ENCODE measurements at regions not wholly inside any gene's neighbourhood (a gene's known extent, or its start where the extent isn't known, plus 50 kb on each side); places are given as distances from the start of the nearest gene placed in this dataset.

DNA sequence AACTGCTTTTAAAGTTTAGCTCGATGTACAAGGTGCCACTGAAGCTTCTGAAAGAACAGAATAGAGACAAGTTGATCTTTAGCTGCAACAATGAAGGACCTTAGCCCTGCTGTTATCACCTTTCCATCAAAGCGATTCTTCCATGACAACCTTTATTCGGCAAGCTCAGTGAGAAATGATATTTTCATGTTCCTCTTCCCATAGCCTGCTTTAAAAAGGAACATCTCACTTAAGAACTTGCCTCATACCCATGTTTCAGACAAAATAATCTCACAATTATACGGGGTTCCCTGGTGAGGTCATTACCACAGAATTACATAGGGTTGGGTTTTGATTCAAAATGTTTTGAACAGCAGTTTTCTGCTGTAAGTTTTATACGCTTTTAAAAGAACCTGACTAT, 264.2 kb downstream of the THBS2 start:
- Histone ChIP-seq H3K36me3 (ENCODE audit: control insufficient read depth, insufficient read depth, low read length) (no peaks in the 10 kb centered on the region), H3K4me3 (ENCODE audit: extremely low read depth, insufficient read depth, low read length, poor library complexity, severe bottlenecking) (no peak overlapping the region), H3K9me3 (ENCODE audit: control insufficient read depth, low read length) (no peaks in the 10 kb centered on the region), H3K4me1 (ENCODE audit: control insufficient read depth, insufficient read depth, low read length, poor library complexity, severe bottlenecking) (no peaks in the 10 kb centered on the region), H3K27ac (ENCODE audit: low read depth, low read length, severe bottlenecking) (no peak overlapping the region)
- 68 to 70% methylated on average over 3 to 4 of the region's 5 CpGs for WGBS, 2 experiments (ENCODE audit: insufficient coverage in 2 of 2)

DNA sequence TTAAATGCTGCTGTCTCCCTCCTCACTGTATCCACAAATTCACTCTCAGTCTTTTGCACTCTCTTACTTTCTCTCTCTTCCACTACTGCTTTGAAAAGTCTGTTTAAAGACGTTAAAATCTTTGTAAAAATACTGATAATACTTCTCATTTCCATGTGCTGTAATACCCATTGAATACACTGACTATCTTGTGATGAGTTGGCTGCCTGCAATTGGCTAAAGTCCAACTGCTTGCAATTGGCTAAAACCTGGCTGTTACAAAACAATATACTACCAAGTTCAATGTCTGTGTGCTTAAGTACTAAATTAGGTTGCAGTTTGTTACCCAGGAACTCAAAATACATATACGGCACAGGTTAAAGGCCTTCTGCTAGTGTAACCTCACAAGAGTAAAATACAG, 264.8 kb downstream of the THBS2 start:
- WGBS, 2 experiments (ENCODE audit: insufficient coverage in 2 of 2): 90% methylated on average over 1 of the region's 2 CpGs; no CpG with 5 or more reads in 1 of the 2 experiments
- no peak overlapping the region for H3K27ac ChIP-seq (ENCODE audit: low read depth, low read length, severe bottlenecking)

DNA sequence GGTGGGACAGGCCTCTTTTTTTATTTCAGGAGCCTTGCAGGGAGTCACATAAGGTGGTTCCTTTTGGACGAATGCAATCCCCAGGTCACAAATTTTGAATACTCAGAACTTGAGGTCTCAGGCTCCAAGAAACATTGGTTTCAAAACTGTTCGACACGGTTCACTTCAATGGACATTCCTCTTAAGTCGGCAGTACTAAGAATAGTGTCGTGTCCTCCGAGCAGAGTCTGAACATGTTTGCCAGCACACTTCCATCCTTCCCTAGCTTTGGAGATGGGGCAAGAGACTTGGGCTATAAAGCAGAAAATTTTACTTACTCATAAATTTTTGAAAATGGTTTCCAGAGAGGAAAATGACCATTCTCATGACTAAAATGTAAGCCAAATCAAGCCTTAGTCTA, 265.4 kb downstream of the THBS2 start:
- no peaks in the 10 kb centered on the region for H3K9me3 ChIP-seq (ENCODE audit: control insufficient read depth, low read length)
- WGBS, 2 experiments (ENCODE audit: insufficient coverage in 2 of 2): 87 to 91% methylated on average over 6 of the region's 6 CpGs
- H3K36me3 ChIP-seq (ENCODE audit: control insufficient read depth, insufficient read depth, low read length): no peaks in the 10 kb centered on the region
- no peaks in the 10 kb centered on the region for H3K4me1 ChIP-seq (ENCODE audit: control insufficient read depth, insufficient read depth, low read length, poor library complexity, severe bottlenecking)
- no peak overlapping the region for H3K27ac ChIP-seq (ENCODE audit: low read depth, low read length, severe bottlenecking)
- no peak overlapping the region for H3K4me3 ChIP-seq (ENCODE audit: extremely low read depth, insufficient read depth, low read length, poor library complexity, severe bottlenecking)

More for the DNA sequence above, 264.8 kb downstream of the THBS2 start:
- Histone ChIP-seq H3K36me3 (ENCODE audit: control insufficient read depth, insufficient read depth, low read length) (no peaks in the 10 kb centered on the region), H3K9me3 (ENCODE audit: control insufficient read depth, low read length) (no peaks in the 10 kb centered on the region), H3K4me3 (ENCODE audit: extremely low read depth, insufficient read depth, low read length, poor library complexity, severe bottlenecking) (no peak overlapping the region), H3K4me1 (ENCODE audit: control insufficient read depth, insufficient read depth, low read length, poor library complexity, severe bottlenecking) (no peaks in the 10 kb centered on the region)

DNA sequence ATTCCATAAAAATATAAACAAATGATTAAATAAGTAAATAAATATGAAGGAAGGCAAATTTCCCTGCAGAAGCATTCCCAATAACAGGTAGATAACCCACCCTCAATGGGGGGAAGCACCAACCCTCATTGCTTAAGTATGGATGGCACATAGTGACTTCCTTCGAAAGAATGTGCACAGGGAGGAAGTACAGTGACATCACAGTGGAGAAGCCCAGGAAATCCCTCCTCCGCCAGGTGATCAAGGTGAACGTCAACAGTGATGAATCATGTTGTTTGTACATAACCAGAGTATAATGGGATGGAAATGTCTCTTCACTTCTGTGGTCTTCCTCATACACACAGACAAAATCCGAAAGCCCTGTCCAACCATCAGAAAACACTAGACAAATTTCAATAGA, 267.9 kb downstream of the THBS2 start:
- H3K4me1 ChIP-seq (ENCODE audit: control insufficient read depth, insufficient read depth, low read length, poor library complexity, severe bottlenecking): no peaks in the 10 kb centered on the region
- peaks cover 6% of the 10 kb centered on the region for H3K9me3 ChIP-seq (ENCODE audit: control insufficient read depth, low read length)
- no peak overlapping the region for H3K4me3 ChIP-seq (ENCODE audit: extremely low read depth, insufficient read depth, low read length, poor library complexity, severe bottlenecking)
- no peak overlapping the region for H3K27ac ChIP-seq (ENCODE audit: low read depth, low read length, severe bottlenecking)
- H3K36me3 ChIP-seq (ENCODE audit: control insufficient read depth, insufficient read depth, low read length): no peaks in the 10 kb centered on the region
- 95 to 100% methylated on average over 1 to 2 of the region's 4 CpGs for WGBS, 2 experiments (ENCODE audit: insufficient coverage in 2 of 2)

DNA sequence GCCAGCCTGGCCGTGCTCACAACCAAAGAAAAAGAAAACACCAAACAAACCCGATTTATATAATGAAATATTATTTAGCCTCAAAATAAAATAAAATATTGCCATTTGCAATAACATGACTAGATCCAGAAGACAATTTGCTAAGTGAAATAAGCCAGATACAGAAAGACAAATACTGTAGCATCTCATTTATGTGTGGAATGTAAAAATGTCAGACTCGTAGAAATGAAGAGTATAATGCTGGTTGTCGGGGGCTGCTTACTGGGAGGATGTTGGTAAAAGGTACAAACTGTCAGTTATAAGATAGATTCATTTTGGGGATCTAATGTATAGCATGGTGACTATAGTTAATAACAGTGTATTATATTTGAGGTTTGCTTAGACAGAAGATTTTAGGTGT, 269.7 kb downstream of the THBS2 start:
- WGBS, 2 experiments (ENCODE audit: insufficient coverage in 2 of 2): 75 to 100% methylated on average over 2 of the region's 4 CpGs
- Histone ChIP-seq H3K4me3 (ENCODE audit: extremely low read depth, insufficient read depth, low read length, poor library complexity, severe bottlenecking) (no peak overlapping the region), H3K9me3 (ENCODE audit: control insufficient read depth, low read length) (peaks cover 11% of the 10 kb centered on the region), H3K36me3 (ENCODE audit: control insufficient read depth, insufficient read depth, low read length) (no peaks in the 10 kb centered on the region), H3K27ac (ENCODE audit: low read depth, low read length, severe bottlenecking) (no peak overlapping the region), H3K4me1 (ENCODE audit: control insufficient read depth, insufficient read depth, low read length, poor library complexity, severe bottlenecking) (no peaks in the 10 kb centered on the region)

DNA sequence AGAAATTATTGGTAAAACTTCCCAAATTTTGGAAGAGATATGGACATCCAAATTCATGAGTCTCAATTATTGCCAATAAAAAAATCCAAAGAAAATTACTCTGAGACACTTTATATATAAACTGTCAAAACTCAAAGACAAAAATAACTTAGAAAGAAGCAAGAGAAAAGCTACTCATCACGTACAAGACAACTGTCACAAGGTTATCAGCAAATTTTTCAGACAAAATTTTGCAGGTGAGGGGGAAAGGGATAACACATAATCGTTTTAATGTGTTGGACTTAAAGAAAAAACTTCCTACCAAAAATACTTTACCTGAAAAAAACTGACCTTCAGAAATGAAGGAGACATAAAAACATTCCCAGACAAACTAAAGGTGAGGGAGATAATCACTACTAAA, 272.5 kb downstream of the THBS2 start:
- no peak overlapping the region for H3K27ac ChIP-seq (ENCODE audit: low read depth, low read length, severe bottlenecking)
- no peaks in the 10 kb centered on the region for H3K36me3 ChIP-seq (ENCODE audit: control insufficient read depth, insufficient read depth, low read length)
- H3K4me3 ChIP-seq (ENCODE audit: extremely low read depth, insufficient read depth, low read length, poor library complexity, severe bottlenecking): no peak overlapping the region
- H3K9me3 ChIP-seq (ENCODE audit: control insufficient read depth, low read length): peaks cover 11% of the 10 kb centered on the region
- H3K4me1 ChIP-seq (ENCODE audit: control insufficient read depth, insufficient read depth, low read length, poor library complexity, severe bottlenecking): no peaks in the 10 kb centered on the region
- WGBS, 2 experiments (ENCODE audit: insufficient coverage in 2 of 2): no CpG with 5 or more reads among the region's 2 CpGs

DNA sequence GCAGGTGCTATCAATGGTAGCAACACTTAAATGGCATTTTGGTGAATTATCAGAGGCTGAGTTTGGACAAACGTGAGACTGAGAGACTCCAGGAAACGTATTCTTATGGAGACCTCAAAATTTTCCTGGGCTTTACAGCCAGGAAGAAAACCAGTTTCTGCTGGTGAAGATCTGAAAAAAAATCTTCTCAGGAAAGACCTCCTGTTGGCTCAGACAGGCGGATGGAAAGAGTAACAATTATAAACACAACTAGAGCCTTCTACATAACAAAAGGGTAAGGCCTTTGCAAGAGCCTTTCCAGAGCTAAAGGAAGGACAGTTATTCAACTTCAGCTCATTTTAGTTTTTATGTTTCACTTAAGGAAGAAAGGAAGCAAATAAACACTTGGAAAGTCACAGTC, 274.4 kb downstream of the THBS2 start:
- no peaks in the 10 kb centered on the region for H3K36me3 ChIP-seq (ENCODE audit: control insufficient read depth, insufficient read depth, low read length)
- H3K27ac ChIP-seq (ENCODE audit: low read depth, low read length, severe bottlenecking): no peak overlapping the region
- no peaks in the 10 kb centered on the region for H3K4me1 ChIP-seq (ENCODE audit: control insufficient read depth, insufficient read depth, low read length, poor library complexity, severe bottlenecking)
- no peak overlapping the region for H3K4me3 ChIP-seq (ENCODE audit: extremely low read depth, insufficient read depth, low read length, poor library complexity, severe bottlenecking)
- WGBS, 2 experiments (ENCODE audit: insufficient coverage in 2 of 2): 31 to 35% methylated on average over 2 of the region's 3 CpGs
- peaks cover 11% of the 10 kb centered on the region for H3K9me3 ChIP-seq (ENCODE audit: control insufficient read depth, low read length)

DNA sequence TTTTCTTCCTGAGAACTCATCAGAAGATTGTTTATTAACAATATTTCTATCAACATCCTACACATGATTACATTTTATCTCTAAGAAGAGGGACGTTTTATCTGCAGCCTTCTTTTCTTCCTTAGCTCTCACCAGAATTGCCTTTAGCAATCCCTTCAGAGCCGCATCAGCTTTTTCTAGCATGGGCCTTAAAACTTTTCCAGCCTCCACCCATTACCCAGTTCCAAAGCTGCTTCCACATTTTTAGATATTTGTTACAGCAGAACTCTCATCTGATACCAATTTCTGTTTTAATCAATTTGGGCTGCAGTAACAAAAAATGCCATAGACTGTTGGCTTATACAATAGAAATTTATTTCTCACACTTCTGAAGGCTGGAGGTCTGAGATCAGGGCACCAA, 281.5 kb downstream of the THBS2 start:
- WGBS, 2 experiments (ENCODE audit: insufficient coverage in 2 of 2): 83 to 90% methylated on average over 2 of the region's 2 CpGs
- Histone ChIP-seq H3K4me3 (ENCODE audit: extremely low read depth, insufficient read depth, low read length, poor library complexity, severe bottlenecking) (no peak overlapping the region), H3K27ac (ENCODE audit: low read depth, low read length, severe bottlenecking) (no peak overlapping the region), H3K9me3 (ENCODE audit: control insufficient read depth, low read length) (no peaks in the 10 kb centered on the region), H3K4me1 (ENCODE audit: control insufficient read depth, insufficient read depth, low read length, poor library complexity, severe bottlenecking) (no peaks in the 10 kb centered on the region), H3K36me3 (ENCODE audit: control insufficient read depth, insufficient read depth, low read length) (no peaks in the 10 kb centered on the region)

DNA sequence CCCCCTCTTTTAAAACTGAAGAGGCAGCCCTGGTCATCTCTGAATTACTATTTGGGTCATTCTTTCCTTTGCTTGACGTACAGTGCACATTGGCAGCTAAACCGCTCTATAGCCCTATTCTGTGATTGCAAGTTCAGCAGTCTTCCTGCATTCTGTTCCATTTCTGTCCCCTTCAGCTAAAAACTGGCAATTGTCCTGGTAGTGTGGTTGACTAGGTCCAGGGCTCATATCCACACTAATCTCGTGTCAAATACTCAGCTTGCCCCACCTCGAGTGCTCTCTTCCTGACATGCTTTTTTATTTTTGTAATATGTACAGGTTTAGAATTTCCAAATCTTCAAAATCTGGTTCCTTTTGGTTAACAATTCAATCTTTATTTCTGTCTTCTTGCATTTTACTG, 282.1 kb downstream of the THBS2 start:
- 94 to 100% methylated on average over 2 of the region's 4 CpGs for WGBS, 2 experiments (ENCODE audit: insufficient coverage in 2 of 2)
- no peaks in the 10 kb centered on the region for H3K36me3 ChIP-seq (ENCODE audit: control insufficient read depth, insufficient read depth, low read length)
- no peaks in the 10 kb centered on the region for H3K4me1 ChIP-seq (ENCODE audit: control insufficient read depth, insufficient read depth, low read length, poor library complexity, severe bottlenecking)
- no peak overlapping the region for H3K27ac ChIP-seq (ENCODE audit: low read depth, low read length, severe bottlenecking)
- no peak overlapping the region for H3K4me3 ChIP-seq (ENCODE audit: extremely low read depth, insufficient read depth, low read length, poor library complexity, severe bottlenecking)
- no peaks in the 10 kb centered on the region for H3K9me3 ChIP-seq (ENCODE audit: control insufficient read depth, low read length)

DNA sequence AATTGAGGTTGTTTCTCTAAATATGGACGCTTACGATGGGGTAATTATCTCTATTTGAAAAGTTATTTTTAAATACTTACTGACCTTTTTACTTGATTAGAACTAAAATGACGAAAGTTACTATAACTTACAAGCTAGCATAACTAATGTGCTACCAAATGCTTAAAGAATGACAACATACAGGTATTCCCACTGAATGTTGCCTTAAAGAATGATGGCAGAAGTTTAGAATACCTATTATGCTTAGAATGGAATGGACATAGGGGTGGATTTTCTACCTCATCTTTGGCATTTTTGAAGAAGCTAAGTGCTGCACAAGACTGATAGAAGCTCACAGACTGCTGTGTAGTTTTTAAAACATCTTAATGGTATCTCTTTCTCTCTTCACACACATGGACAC, 284.8 kb downstream of the THBS2 start:
- no CpG with 5 or more reads among the region's 3 CpGs for WGBS, 2 experiments (ENCODE audit: insufficient coverage in 2 of 2)
- no peaks in the 10 kb centered on the region for H3K36me3 ChIP-seq (ENCODE audit: control insufficient read depth, insufficient read depth, low read length)
- H3K9me3 ChIP-seq (ENCODE audit: control insufficient read depth, low read length): no peaks in the 10 kb centered on the region
- no peaks in the 10 kb centered on the region for H3K4me1 ChIP-seq (ENCODE audit: control insufficient read depth, insufficient read depth, low read length, poor library complexity, severe bottlenecking)
- no peak overlapping the region for H3K4me3 ChIP-seq (ENCODE audit: extremely low read depth, insufficient read depth, low read length, poor library complexity, severe bottlenecking)
- H3K27ac ChIP-seq (ENCODE audit: low read depth, low read length, severe bottlenecking): no peak overlapping the region

DNA sequence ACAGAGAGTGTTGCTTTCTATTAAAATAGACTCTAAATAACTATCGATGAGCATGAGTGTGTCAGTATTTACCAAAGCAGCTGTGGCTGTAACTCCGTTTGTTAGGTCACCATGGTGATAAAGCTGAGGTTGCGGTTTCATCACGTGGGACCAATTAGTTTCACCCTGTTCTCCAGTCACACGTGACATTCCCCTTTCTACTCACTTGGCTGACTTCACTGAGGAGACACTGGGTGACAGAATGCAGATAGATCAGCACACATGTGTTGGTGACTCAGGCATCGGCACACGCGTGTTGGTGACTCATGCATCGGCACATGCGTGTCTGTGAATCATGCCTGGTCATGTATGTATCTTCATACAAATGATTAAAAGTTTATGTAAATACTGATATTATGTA, 285.4 kb downstream of the THBS2 start:
- Histone ChIP-seq H3K4me3 (ENCODE audit: extremely low read depth, insufficient read depth, low read length, poor library complexity, severe bottlenecking) (no peak overlapping the region), H3K36me3 (ENCODE audit: control insufficient read depth, insufficient read depth, low read length) (no peaks in the 10 kb centered on the region), H3K4me1 (ENCODE audit: control insufficient read depth, insufficient read depth, low read length, poor library complexity, severe bottlenecking) (no peaks in the 10 kb centered on the region), H3K27ac (ENCODE audit: low read depth, low read length, severe bottlenecking) (no peak overlapping the region), H3K9me3 (ENCODE audit: control insufficient read depth, low read length) (no peaks in the 10 kb centered on the region)
- WGBS, 2 experiments (ENCODE audit: insufficient coverage in 2 of 2): 98 to 100% methylated on average over 5 to 7 of the region's 10 CpGs

All from mesodermal cell (in vitro differentiated cells).